ENCODE measurements at regions not wholly inside any gene's neighbourhood (a gene's known extent, or its start where the extent isn't known, plus 50 kb on each side); places are given as distances from the start of the nearest gene placed in this dataset.

DNA sequence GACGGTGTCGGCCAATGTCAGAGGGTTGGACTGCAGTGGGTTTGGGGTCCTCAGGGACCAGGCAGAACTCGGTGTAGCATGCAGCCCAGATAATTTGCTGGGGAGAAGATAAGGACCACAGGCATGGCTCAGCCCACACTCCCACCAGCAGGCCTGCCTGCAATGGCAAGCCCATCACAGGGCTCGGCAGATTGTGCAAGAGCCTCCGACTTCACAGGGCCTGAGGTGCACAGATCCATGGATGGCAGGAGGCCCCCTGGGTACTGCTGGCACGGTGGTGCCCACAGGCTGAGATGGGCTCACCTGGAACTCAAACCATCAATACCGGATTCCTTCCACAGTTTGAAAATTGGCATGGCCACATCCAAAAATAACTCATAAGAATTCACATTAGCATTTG lies 180.3 kb downstream of the TTLL2 start:
- no peaks in the 10 kb centered on the region for H3F3A ChIP-seq (ENCODE audit: control insufficient read depth, insufficient read depth)
- TF ChIP-seq EZH2phosphoT487 (IDR thresholded peaks at IDR 0.05; ENCODE audit: borderline replicate concordance, low read length) = no peak
- TF ChIP-seq CTCF (IDR thresholded peaks at IDR 0.05; ENCODE audit: low read depth, low read length, poor library complexity, severe bottlenecking) = no peak
- no peaks in the 10 kb centered on the region for H3K9me2 ChIP-seq (replicated peaks; ENCODE audit: control insufficient read depth, low read length)
- H3K79me2 ChIP-seq (ENCODE audit: control insufficient read depth, low read length) = no peaks in the 10 kb centered on the region
- no peak overlapping the region for H3K27ac ChIP-seq (ENCODE audit: low read depth, low read length)
- no peaks in the 10 kb centered on the region for H3K9me3 ChIP-seq (ENCODE audit: control insufficient read depth, insufficient read depth, low read length)
- no peaks in the 10 kb centered on the region for H4K20me1 ChIP-seq (ENCODE audit: control insufficient read depth, insufficient read depth, low read depth, low read length)
- no peak overlapping the region for H3K4me3 ChIP-seq (ENCODE audit: low read length)
- H3K27me3 ChIP-seq (ENCODE audit: control insufficient read depth, low read length) = no peaks in the 10 kb centered on the region
- H3K4me2 ChIP-seq (ENCODE audit: low read length) = no peak overlapping the region
- H3K4me1 ChIP-seq (ENCODE audit: control insufficient read depth, low read length) = no peaks in the 10 kb centered on the region
- H3K36me3 ChIP-seq (ENCODE audit: control insufficient read depth, low read length) = no peaks in the 10 kb centered on the region

- Histone ChIP-seq H3F3A (ENCODE audit: control insufficient read depth, insufficient read depth) (no peaks in the 10 kb centered on the region), H3K79me2 (ENCODE audit: control insufficient read depth, low read length) (no peaks in the 10 kb centered on the region), H3K9me3 (ENCODE audit: control insufficient read depth, insufficient read depth, low read length) (no peaks in the 10 kb centered on the region), H3K4me3 (ENCODE audit: low read length) (no peak overlapping the region), H3K4me1 (ENCODE audit: control insufficient read depth, low read length) (no peaks in the 10 kb centered on the region), H3K36me3 (ENCODE audit: control insufficient read depth, low read length) (no peaks in the 10 kb centered on the region), H3K27ac (ENCODE audit: low read depth, low read length) (no peak overlapping the region), H4K20me1 (ENCODE audit: control insufficient read depth, insufficient read depth, low read depth, low read length) (no peaks in the 10 kb centered on the region), H3K9me2 (replicated peaks; ENCODE audit: control insufficient read depth, low read length) (no peaks in the 10 kb centered on the region), H3K27me3 (ENCODE audit: control insufficient read depth, low read length) (no peaks in the 10 kb centered on the region), H3K4me2 (ENCODE audit: low read length) (no peak overlapping the region)
- no peak for TF ChIP-seq CTCF (IDR thresholded peaks at IDR 0.05; ENCODE audit: low read depth, low read length, poor library complexity, severe bottlenecking)
- TF ChIP-seq EZH2phosphoT487 (IDR thresholded peaks at IDR 0.05; ENCODE audit: borderline replicate concordance, low read length) = no peak
Observed at GRCh38 chr6:167505782-167506181, 180.9 kb downstream of the TTLL2 start.

DNA sequence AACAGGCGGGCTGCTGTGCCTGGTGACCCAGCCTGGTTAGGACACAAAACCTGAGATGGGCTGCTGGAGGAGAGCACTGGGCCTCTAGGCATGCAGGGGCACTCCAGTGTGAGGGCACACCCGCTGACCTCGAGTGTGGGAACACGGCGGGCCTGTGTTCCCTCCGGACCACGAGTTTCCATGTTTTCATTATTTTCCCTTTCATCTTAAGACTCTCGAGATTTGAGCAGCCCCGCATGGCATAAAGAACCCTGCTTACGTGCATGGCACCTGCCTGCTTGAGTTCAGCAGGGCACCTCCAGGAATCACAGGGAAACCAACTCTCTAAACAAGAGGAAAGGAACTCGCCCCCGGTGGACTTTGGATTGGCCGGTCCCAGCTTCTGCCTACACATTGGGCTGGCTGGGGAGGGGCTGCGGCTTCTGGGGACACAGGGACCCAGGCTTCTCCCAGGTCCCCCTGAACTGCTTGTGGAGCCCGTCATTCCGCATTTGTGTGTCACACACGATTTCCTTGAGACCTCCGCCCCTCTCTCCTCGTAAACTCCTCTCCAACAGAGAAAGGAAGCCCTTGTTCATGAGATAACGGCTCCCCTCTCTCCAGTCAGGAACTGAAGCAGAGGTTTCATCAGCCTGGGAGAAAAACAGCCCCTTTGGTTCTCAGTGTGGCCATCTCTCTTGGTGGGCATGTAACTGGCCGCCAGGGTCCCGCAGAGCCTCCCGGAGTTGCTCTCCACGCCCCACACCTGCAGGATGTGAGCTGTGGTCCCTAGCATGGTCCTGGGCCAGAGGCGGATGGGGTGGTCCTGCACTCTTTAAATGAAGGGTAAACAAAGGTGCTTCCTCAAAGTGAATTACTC lies 181.8 kb downstream of the TTLL2 start:
- TF ChIP-seq EZH2phosphoT487 (IDR thresholded peaks at IDR 0.05; ENCODE audit: borderline replicate concordance, low read length) = no peak
- TF ChIP-seq CTCF (IDR thresholded peaks at IDR 0.05; ENCODE audit: low read depth, low read length, poor library complexity, severe bottlenecking) = no peak
- Histone ChIP-seq H4K20me1 (ENCODE audit: control insufficient read depth, insufficient read depth, low read depth, low read length) (no peaks in the 10 kb centered on the region), H3K4me2 (ENCODE audit: low read length) (no peak overlapping the region), H3F3A (ENCODE audit: control insufficient read depth, insufficient read depth) (no peaks in the 10 kb centered on the region), H3K36me3 (ENCODE audit: control insufficient read depth, low read length) (no peaks in the 10 kb centered on the region), H3K27me3 (ENCODE audit: control insufficient read depth, low read length) (no peaks in the 10 kb centered on the region), H3K27ac (ENCODE audit: low read depth, low read length) (no peak overlapping the region), H3K79me2 (ENCODE audit: control insufficient read depth, low read length) (no peaks in the 10 kb centered on the region), H3K4me3 (ENCODE audit: low read length) (no peak overlapping the region), H3K9me2 (replicated peaks; ENCODE audit: control insufficient read depth, low read length) (no peaks in the 10 kb centered on the region), H3K9me3 (ENCODE audit: control insufficient read depth, insufficient read depth, low read length) (no peaks in the 10 kb centered on the region), H3K4me1 (ENCODE audit: control insufficient read depth, low read length) (no peaks in the 10 kb centered on the region)

All from DOHH2 (cell line).